Spleen (tissue), 7 donors: ENCODE measurements at regions not wholly inside any gene's neighbourhood (a gene's known extent, or its start where the extent isn't known, plus 50 kb on each side); places are given as distances from the start of the nearest gene placed in this dataset.

Source experiments
- POLR2A ChIP-seq, 3 donors: fragments of 450-650 bp; IDR thresholded peaks; one replicate each; pipeline ENCODE4 v1.5.1; 2017; ENCODE audit warnings: antibody characterized with exemption in 3 of 3, mild to moderate bottlenecking in 1 of 3
- TF ChIP-seq, protein P1 (sequence below), 11 experiments: fragments of 200-600 bp in 7 of 11; fragments of 450-650 bp in 4 of 11; sonication (generic) in 4 of 11; IDR thresholded peaks in 8 of 11; conservative IDR thresholded peaks in 3 of 11; 1 replicate in 7 of 11; 2 replicates in 4 of 11; pipeline versions ENCODE4 v1.4.0 to v1.8.0; 2016 to 2021; ENCODE audit warnings: antibody characterized with exemption in 11 of 11, inconsistent platforms in 4 of 11, mild to moderate bottlenecking in 1 of 11
- donor health status: DM: no; HTN: no; CAD: no; lungs with moderate emphysema.
- donor health status: DM: no; HTN: no; CAD: no.
- donor health status: DM: no; HTN: no; CAD: no.

DNA sequence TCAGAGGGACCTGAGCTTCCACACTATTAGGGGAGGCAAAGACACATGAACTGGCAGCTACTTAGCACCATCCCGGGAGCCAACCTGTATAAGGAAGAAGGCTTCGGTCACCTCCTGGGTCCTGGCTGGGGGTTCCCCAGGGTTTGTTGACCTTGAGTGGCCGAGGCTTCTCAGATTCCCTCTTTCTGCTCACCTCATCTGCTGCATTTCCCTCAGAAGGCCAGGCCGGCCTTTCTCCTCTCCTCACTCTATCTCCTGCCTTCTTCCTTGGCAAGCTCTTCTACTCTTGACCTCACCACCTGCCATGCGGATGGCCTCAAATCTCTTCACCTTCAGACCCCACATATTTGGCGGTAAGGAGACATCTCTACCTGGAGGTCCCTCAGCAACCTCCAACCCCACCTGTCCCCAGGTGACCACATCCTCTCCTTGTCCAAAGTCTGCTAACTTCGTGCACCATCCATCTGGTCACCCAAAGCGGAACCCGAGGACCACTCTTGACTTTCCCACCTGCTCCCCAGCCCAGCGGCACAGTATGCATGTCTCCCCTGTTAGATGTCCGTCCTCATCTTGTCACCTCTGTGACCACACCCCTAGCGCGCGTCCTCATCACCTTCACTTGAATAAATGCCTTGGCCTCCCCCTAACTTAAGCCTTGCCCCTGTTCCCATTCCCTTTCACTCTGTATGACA, 133.8 kb upstream of the UNC5B start:
- TF ChIP-seq, protein P1, sequence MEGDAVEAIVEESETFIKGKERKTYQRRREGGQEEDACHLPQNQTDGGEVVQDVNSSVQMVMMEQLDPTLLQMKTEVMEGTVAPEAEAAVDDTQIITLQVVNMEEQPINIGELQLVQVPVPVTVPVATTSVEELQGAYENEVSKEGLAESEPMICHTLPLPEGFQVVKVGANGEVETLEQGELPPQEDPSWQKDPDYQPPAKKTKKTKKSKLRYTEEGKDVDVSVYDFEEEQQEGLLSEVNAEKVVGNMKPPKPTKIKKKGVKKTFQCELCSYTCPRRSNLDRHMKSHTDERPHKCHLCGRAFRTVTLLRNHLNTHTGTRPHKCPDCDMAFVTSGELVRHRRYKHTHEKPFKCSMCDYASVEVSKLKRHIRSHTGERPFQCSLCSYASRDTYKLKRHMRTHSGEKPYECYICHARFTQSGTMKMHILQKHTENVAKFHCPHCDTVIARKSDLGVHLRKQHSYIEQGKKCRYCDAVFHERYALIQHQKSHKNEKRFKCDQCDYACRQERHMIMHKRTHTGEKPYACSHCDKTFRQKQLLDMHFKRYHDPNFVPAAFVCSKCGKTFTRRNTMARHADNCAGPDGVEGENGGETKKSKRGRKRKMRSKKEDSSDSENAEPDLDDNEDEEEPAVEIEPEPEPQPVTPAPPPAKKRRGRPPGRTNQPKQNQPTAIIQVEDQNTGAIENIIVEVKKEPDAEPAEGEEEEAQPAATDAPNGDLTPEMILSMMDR (IDR thresholded peaks at IDR 0.05 in 8 of 11, conservative IDR thresholded peaks at IDR 0.05 in 3 of 11): no peak
- TF ChIP-seq POLR2A (IDR thresholded peaks at IDR 0.05): no peak
